ENCODE measurements at regions not wholly inside any gene's neighbourhood (a gene's known extent, or its start where the extent isn't known, plus 50 kb on each side); places are given as distances from the start of the nearest gene placed in this dataset.
"Not testable (repeated sequence)": the region's sequence is repeated elsewhere in the genome, so short reads cannot be mapped to it uniquely, and the experiment has no call there.

DNA sequence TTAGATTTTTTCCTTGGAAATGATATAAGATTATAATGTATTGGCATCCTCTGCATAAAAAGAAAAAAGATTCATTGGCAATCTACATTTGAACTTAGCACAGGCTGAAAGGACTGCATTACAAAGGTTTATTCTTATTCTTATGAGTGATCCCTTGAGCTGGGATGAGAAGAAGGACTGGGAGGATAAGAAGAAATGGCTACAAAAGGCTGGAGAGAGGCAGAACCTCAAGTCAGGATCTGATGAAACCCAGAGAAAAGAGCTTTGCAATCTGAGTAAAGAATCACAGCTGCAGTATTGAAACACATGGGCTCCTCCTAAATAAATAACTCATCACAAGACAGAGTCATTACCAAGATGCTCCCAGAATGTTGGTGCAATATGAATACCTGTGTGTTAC, 1635.4 kb upstream of the FLRT2 start:
- DNase-seq = no peak

DNA sequence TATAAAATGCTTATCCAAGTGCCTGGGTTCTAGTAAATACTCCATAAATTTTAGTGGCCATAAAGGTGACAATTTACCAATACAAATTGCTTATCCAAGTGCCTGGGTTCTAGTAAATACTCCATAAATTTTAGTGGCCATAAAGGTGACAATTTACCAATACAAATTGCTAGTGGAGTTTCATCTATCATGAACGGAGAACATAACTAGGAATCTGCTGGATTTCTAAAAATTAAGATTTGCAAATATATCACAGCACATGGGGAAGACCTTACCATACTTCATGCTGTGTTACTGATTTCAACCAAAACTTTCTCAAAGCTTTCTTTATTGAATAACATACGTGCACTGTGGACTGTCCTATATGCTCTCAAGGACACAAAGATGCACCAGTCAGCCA, 1631.4 kb upstream of the FLRT2 start:
- not testable (repeated sequence) for DNase-seq

DNA sequence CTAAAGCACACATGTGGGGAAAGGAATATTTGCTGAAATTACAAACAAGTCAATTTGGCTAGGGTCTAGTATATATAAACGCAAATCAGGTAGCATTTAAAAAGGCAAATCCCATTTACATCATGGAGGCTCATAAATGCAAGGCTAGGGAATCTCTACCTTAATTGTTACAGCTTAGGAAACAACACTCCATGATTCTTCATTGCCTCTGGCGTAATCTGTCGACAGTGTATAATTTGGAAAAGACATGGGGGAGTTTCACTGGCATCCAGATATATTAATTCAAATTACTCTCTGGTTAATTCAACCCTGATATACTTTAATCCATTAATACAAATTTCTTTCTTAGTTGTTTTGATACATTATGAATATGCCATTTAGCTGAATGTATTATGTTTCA, 1630.2 kb upstream of the FLRT2 start:
- DNase-seq = no peak

DNA sequence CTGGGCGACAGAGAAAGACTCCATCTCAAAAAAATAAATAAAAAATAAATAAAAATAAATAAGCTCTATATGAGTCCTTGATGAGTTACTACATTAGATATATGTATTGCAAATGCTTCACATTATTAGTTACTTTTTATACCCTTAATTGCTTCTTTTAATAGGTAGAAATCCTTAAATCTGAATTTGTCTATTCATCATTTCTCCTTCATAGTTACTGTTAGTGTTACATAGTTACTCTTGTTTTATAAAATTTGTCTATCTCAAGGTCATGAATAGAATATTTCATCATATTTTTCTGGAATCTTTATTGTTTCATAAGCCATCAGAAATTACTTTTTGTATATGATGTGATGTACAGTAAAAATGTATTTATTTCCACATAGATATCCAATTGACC, 1624.8 kb upstream of the FLRT2 start:
- no peak for DNase-seq

DNA sequence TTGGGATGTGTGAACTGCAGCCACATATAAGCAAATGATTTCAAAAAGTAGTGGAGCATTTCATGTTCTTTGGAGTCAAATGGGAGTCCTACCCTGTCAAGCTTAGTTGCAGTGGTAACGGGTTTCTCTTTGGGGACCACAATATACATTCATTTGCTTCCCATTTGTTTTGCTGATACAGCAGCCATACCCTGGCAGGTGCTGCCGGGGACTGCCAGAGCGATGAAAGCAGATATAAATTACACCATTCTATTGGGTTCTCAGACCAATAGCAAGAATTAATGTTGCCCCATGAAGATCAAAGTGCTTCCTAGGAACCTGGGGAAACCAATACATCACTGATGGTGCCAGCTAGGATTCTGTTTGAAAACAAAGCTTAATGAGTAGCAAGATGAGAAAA, 1621.5 kb upstream of the FLRT2 start:
- DNase-seq = no peak

DNA sequence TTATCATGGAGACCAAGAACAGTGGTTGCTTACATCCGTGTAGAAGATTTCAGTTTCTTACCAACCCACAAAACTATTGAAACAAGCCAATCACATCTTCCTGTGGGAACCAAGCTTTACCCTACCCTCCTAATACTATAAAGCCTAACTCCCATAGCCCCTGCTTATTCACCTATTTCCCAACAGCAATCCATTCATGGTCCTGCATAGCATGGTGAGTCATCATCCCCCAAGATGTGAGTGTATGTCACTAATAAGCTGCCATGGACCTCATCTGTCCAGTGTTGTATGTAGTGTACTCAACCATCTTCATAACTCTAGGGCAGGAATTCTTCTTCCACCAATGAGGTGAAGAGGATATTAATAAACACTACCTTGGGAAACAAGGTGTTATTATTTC, 1620.4 kb upstream of the FLRT2 start:
- no peak for DNase-seq

DNA sequence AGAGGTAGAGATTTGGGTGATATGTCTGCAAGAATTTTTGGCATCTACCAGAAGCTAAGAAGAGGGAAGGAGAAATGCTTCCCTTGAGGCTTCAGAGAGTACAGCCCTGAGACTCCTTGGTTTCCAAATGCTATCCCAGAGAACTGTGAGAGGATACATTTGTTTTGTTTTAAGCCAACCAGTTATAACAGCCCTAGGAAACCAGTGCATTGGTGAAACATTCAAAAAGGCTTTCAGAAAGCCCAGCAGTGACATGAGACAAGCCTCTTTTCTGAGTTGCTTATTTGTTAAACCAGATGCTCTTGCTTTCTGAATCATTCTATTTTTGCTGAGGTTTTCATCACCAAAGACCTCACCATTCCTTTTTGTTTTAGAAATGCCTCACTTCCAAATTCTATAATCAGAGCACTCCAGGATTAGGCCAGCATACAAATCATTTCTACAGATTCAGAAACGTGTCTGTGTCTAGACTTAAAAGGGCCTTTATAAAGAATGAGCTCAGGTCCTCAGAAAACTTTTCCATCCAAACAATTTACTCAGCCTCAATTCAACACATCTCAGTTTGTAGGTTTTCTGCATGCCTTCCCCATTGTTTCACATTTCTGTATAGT, 1617.8 kb upstream of the FLRT2 start:
- no peak for DNase-seq

DNA sequence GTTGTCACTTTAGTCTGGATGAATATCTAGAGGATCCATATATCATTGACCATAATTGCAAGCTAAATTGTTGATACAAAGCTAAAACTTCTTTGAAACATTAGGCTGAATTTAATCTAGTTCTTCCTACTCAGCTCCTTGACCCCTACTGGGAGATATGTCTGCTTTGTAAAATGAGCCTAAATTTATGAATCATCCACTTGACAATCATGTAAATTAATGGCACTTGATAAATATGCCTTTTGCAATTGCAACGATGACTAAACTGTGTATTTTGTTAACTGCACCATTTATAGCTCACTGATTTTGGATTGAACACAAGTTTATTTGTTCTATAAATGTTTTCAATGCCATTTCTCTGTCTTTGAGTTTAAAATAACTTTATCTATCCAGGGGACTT, 1616.5 kb upstream of the FLRT2 start:
- no peak for DNase-seq

DNA sequence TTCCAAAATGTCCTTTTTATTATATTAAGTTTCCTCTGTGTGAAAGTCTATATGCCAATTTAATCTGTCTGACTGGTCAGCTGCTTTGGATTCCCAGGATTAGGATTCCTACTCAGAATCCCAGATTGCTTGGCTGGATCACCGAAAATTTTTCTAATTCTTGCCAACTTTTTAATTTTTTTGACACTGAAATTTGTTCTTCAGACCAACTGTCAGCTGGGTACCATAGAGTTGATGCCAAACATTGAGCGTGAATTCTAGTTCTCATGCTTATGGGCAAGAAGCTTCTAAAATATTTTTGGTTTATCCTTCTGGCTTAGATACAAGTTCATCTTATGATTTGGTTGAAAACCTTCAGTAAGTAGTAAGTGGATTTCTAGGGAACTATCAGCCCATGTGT, 1611.4 kb upstream of the FLRT2 start:
- DNase-seq = no peak

DNA sequence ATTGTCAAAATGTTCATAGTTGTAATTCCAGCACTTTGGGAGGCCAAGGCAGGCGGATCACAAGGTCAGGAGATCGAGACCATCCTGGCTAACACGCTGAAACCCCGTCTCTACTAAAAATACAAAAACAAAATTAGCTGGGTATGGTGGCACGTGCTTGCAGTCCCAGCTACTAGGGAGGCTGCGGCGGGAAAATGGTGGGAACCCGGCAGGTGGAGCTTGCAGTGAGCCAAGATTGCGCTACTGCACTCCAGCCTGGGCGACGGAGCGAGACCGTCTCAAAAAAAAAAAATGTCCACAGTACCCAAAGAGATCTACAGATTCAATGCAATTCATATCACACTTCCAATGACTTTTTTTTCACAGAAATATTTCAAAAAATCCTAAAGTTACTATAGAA, 1610.3 kb upstream of the FLRT2 start:
- not testable (repeated sequence) for DNase-seq

DNA sequence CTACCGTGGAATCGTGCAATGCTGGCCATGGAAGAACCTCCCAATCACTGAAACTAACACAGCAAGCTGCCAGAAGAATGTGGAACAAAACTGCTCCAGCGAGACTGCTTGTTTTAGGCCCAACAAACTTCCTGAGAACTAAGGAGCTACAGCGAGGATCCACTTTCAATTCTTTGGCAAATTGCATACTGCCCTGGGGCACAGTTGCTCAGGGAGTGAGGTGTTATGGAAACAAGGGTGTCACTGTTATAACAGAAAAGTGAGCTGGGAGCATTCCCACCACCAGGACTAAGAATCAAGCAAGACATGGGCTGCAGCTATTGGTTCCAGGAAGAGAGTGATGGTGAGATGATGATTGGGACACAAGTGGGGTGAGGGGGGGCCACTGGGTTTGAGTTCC, 1606.1 kb upstream of the FLRT2 start:
- DNase-seq = no peak

DNA sequence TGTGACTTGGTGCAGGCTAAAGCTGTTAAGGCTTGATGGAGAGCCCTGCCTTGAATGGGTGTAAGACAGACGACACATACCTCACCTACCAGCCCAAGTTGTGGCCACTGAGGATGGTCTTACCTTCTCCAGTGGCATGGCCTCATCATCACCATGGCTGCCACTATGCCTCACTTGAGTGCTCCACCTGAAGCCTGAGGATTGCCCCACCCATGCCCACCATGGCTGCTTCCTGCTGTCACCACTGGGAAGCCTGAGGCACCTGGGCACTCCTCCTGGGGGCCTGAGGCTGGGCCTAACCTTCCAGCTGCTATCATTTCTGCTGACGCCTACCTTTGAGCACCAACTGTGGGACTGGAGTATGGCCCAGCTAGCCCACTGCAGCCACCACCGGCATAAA, 1605.7 kb upstream of the FLRT2 start:
- no peak for DNase-seq

DNA sequence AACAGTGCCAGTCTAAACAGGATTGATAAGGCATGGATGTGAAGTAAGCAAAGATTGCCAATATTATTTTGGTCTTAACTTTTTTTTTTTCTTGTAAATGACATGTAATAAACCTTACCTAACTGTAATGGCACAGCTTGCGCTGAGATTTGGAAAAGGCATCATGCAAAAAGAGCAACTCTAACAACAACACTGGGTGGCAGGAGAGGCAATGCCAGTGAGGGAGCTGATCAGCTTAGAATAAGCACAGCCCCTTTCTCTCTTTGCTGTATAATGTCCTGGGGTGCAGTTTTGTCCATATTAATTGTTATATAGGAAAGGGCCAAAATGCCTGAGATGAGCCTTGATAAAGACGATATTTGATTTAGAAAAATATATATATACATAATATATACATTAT, 1589.7 kb upstream of the FLRT2 start:
- DNase-seq = no peak

DNA sequence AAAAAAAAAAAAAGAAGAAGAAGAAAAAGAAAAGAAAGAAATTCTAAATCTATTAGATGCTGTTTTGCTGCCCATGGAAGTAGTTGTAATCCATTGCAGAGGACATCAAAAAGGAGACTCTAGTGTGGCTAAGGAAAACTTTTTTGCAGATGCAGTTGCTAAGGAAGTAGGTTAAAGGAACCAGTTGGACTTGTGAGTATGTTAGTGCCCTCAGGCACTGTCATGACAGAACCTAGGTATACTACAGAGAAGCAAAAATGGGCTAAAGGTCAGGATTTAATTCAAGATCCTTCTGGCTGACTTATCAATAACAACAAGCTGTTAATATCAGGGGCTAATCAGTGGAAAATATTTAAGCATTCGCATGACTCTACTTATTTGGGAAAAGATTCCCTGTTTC, 1571.6 kb upstream of the FLRT2 start:
- DNase-seq = no peak

DNA sequence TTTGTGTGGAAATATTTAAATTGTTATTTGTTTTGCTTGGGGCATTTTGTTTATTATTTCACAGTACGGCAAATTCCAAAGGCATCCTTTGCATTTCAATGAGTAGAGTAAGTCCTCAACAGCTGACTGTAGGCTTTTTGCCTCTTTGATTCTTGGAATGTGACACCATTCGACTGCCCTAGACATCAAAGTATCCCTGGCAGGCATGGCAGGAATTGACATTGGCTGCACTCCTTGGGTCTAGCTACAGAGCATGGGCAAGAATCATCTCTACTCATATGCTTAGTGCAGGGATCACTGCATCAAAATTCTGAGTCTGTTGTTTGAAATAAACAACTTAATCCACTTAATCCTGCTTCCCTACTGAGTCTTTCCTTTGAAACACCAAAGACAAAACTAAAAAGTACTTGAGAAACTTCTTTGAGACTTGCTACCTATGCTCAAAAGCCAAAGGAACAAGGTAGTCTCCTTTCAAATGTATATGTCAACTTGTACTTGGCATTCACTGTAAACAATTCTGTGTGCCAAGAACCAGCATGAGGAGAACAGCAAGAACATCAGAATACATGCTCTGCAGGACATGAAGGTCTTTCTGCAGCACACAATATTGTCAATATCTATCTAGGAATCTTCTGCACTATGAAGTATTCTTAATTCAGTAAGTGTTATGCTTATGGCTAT, 1569.0 kb upstream of the FLRT2 start:
- no peak for DNase-seq

DNA sequence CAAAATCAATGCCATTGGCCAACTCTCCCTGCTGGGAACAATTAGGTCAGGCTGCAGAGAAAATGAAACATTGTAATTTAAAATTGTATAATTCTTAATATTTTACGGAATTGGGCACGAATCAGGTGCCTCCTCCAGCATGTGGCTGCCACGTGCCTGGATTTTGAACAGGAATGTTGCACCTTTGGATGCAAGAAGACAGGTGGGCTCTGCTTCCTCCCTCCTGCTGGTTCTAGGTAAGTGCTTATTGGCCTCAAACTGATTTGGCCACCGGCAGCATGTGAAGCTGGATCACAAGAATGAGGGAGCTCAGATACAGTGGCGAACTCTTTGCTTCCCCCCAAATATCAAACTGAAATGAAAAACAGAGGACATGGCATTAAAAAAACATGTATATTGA, 1559.9 kb upstream of the FLRT2 start:
- no peak for DNase-seq

DNA sequence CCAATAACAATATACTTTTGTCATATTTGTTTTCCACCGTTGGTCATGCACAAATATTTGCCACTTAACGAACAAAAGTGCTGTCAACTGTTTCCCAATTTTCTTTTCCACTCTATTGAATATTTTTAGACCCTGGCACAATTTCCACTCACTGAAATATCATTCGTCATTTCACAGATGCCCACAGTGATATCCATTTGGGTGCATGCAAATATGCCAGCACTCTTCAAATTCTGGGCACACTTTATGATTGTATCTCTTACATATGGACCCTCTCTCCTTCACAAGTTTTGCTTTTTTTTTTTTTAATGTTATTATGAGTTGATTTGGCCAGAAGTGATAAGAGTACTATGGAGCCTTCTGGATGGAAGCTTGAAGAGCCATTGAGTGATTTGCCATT, 1557.3 kb upstream of the FLRT2 start:
- no peak for DNase-seq

DNA sequence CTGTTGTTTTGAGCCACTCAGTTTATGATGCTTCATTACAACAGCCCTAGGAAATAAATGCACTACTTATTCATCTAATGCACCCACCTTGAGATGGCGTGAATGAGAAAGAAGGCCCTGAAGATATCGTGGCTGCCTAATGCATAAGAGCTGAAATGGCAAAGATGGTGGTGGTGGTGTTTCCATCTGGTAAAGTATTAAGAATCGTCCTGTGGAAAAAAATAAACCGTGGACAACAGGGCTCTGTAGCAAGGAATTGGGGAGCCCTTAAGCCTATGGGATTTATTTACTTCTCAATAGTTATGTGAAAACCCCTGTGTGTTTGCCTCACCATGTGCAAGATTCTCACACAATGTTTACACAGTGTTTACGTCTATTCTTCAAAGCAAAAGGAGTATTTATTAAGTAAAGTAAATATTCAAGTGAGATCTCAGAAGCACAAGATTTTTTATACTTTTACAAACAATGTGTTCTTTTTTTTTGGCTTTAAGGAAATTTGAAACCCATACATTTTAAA, 1555.2 kb upstream of the FLRT2 start:
- DNase-seq = no peak

DNA sequence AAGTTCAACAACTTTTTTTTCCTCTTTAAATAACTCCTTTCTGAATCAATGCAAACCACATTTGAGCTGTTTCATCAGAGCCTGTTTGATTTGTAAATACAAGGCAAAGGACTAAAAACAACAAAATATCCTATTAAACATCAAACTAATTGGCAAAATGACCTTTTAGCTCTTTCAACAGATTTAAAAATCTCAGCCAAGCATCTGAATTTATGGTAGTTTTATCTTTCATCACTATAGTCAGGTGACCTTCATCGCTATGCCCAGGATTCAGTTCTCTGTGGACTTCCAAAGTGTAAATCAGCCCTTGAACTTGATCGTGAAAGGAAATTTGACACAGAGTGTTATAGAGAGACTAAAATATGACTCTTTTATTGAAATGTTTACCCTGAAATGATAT, 1554.5 kb upstream of the FLRT2 start:
- DNase-seq = no peak

DNA sequence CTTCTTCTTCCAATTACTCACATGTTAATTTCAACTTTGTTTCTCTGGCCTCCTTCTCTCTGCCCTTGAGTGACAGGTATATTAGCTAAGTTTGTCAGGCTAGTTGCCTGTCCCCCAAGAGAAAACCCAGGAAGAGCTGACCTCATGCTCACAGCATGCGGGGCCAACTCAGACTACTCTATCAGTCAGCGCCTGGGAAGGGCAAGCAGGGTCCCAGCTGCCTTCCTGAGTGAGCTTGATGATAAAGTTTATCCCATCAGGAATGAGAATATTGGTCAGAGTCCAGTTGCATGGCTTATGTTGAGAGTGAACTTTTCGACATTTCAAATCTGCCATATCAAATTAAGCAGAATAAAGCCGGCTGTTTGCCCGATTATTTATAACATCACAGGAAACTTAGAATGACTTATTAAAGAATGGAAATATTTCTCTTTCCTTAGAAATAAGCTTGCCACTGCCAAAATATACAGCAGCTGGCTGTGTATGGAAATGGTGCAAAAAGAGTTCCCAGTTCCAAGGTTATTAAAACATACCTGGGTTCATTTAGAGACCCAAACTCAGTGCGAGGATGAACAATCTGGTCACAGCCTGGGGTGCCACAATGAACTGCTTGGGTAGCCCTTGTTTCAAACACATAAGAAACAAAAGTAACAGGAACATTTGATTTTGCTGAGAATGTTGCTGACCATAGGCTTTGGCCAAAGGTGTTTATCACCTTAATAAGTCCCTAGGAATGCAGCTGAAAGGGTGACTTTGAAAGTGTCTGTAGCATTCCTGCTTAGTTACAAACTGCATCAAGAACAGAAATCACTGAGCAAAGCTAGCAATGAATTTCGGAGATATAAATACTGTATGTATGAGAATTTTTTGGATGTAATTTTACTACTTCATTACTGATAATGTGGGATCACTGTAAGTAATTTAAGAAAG, 1553.8 kb upstream of the FLRT2 start:
- DNase-seq = no peak

DNA sequence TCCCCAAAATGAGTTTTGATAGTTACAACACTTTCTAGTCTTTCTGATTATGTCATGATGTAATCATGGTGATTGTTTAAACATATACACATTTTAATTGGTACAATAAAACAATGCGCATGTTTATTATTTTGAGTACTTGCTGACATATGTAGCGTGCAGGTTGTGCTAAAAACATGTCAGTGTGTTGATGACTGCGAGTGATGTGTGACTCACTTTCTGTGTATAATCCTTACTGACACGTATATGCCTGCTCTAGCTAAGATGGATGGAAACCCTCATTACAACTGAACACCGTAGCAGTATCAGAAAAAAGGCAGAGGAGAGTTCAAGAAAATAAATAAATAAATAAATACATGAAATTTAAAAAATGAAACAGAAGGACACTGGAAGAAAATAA, 1552.4 kb upstream of the FLRT2 start:
- DNase-seq = no peak

DNA sequence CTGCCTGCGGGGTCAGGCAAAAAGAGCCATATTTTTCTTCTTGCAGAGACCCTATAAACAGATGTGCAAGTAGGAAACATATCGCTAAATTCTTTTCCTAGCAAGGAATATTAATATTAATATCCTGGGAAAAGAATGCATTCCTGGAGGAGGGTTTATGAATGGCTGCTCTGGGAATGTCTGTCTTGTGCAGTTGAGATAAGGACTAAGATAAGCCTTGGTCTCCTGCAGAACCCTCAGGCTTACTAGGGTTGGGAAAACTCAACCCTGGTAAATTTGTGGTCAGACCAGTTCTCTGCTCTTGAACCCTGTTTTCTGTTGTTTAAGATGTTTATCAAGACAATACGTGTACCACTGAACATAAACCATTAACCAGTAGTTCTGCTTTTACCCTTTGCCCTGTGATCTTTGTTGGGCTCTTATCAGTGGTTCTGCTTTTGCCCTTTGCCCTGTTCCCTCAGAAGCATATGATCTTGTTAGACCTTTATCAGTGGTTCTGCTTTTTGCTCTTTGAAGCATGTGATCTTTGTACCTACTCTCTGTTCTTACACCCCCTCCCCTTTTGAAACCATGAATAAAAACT, 1548.2 kb upstream of the FLRT2 start:
- not testable (repeated sequence) for DNase-seq

DNA sequence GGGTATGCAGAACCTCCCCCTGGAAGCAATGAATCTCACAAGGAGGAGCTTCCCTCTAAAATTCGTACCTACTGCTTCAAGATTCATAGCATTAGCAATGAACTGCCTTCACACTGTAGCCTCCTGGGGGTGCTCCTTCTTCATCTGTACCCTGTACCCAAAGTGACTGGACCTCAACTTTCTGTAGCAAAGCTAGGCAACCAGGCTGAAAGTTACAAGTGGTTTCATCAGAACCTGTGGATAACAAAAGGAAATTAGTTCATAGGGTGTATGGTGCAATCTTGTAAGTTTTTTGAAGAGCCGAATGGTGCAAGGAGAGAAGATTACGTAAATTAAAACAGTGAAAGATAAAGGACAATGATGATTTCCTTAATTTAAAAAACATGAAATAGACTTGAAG, 1541.7 kb upstream of the FLRT2 start:
- no peak for DNase-seq

DNA sequence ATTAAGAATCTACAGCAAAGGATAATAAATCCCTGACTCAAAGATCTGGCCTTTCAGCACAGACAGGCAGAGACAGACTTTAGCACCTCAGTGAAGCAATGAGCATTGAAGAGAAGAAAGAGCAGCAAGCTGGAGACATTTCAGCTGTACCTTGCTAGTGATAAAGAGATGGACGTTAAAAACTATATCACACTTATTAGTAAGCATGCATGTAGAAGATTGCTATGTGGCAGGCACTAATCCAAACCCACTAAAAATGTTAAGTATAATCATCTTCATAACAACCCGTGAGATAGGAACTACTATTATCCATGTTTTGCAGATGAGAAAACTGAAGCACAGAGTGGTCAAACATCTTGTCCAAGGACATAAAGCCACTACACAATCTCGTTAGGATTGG, 1538.3 kb upstream of the FLRT2 start:
- DNase-seq = no peak
